GM20000 (cell line): ENCODE measurements at regions not wholly inside any gene's neighbourhood (a gene's known extent, or its start where the extent isn't known, plus 50 kb on each side); places are given as distances from the start of the nearest gene placed in this dataset.

ENCODE experiments used
- DNase-seq: peaks from one replicate; pipeline ENCODE4 v3.0.0; 2012; ENCODE audit warnings: low spot score
- TF ChIP-seq, protein P1 (sequence below): IDR thresholded peaks from 2 replicates; pipeline ENCODE4 v1.5.1; 2012; ENCODE audit warnings: mild to moderate bottlenecking, control low read depth; ENCODE audit errors: extremely low read depth, missing control alignments

DNA sequence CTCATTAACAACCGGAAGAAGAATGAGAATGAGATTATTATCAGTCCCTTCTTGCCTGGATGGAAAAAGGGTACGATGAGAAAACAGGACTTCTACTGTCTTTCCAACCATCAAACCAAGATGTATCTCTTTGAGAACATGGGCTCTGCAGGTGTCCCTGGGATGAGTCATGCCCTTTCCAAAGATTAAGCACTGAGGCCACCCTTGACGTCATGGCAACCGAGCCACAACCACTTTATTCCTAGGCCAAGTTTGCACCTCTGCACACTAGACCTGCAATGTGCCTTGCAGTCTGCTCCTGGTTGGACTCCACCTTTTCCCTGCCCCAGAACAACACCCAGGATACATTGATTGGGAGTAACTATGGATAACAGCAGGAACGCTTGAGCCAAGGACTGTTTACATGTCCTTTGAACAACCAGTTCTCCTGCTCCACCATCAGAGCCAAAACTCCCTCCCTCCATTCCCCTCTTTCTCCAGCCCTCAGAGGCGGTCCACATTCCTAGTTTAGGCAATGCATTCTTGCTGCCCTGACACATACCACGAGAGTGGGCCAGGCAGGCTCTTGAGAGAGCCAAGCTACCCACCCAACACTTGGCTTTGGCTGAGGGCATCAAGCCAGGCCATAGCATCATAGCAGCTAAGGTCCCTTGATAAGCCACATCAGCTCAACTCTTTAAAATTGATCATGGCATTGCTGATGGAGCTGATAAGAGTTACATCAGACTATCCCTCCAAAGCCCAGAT is 310.7 kb downstream of the TNS1 start:
- DNase-seq: no peak

GRCh38 chr2:217691516-217691915 is 311.3 kb downstream of the TNS1 start:
- TF ChIP-seq, protein P1, sequence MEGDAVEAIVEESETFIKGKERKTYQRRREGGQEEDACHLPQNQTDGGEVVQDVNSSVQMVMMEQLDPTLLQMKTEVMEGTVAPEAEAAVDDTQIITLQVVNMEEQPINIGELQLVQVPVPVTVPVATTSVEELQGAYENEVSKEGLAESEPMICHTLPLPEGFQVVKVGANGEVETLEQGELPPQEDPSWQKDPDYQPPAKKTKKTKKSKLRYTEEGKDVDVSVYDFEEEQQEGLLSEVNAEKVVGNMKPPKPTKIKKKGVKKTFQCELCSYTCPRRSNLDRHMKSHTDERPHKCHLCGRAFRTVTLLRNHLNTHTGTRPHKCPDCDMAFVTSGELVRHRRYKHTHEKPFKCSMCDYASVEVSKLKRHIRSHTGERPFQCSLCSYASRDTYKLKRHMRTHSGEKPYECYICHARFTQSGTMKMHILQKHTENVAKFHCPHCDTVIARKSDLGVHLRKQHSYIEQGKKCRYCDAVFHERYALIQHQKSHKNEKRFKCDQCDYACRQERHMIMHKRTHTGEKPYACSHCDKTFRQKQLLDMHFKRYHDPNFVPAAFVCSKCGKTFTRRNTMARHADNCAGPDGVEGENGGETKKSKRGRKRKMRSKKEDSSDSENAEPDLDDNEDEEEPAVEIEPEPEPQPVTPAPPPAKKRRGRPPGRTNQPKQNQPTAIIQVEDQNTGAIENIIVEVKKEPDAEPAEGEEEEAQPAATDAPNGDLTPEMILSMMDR: no peak
- no peak for DNase-seq

More for the DNA sequence above, 310.7 kb downstream of the TNS1 start:
- TF ChIP-seq, protein P1: no peak

- TF ChIP-seq, protein P1: no peak
- DNase-seq: no peak
Observed at GRCh38 chr2:217689053-217689452, 313.7 kb downstream of the TNS1 start.

DNA sequence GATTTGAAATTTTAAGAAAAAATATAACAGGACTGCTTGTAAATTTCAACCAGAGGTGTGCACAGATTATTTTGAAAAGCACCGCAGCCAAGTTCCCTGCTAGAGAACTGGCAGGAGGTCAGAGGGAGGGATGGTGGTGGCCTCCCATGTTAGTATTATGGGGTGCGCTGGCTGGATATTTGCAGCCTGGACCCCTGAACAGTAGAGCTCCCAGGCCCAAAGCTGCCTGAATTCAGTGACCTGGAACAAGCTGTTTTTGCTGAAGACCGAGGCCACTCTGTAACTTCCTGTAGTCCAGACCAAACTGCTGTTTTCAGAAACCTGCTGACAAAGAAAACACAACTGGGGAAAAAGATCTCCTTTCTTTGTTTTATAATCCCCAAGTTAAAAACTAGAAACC is 314.3 kb downstream of the TNS1 start:
- DNase-seq: no peak

DNA sequence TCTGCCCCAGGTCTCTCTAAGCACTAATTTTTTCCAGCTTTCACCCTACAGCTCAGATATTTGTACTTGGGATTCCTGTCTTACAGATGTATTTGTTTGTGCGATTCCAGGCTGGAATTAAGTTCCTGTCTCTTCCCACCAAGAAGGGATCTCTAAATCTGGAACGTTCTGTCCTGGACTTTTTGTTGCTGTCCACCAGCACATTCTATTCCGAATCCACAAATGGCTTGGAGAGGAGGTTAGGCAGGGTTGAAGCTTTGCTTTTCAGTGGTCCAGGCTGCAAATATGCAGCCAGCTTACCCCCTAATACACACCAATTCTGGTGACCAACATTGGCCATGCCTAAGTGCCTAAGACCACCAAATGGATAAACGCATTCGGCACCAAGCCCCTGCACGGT is 315.0 kb downstream of the TNS1 start:
- DNase-seq: no peak
- TF ChIP-seq, protein P1: no peak

More for the DNA sequence above, 314.3 kb downstream of the TNS1 start:
- TF ChIP-seq, protein P1: no peak

DNA sequence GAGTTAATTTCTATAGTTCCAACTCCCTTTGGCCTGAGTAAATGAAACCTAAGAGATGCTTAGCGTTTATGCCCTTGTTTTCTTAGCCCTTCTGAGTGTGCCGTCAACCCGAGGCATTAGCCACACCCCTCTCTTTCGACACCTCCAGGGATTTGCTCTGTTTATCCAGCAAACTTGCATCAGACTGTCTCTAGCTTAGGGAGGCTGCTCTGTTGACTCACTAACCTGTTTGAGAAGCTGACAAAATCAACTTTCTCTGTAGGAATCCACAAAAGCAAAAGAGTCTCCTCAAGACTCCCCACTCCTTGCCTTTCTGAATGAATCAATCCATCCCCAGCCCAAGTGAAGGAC is 317.6 kb downstream of the TNS1 start:
- DNase-seq: no peak
- TF ChIP-seq, protein P1: no peak

- TF ChIP-seq, protein P1: no peak
- no peak for DNase-seq
Observed at GRCh38 chr2:217684431-217685254, 318.2 kb downstream of the TNS1 start.
